Neural cell (in vitro differentiated cells): ENCODE measurements at regions not wholly inside any gene's neighbourhood (a gene's known extent, or its start where the extent isn't known, plus 50 kb on each side); places are given as distances from the start of the nearest gene placed in this dataset.

Source experiments
- H2AFZ ChIP-seq: fragments of 200-600, 300-800 bp; sonication (generic), shearing (Covaris generic); 2 replicates; pipeline ENCODE4 v1.6.0; 2014; ENCODE audit warnings: low read depth, mild to moderate bottlenecking, antibody characterized with exemption, low read length, moderate library complexity
- H3F3A ChIP-seq: fragments of 200-600 bp; shearing (Covaris generic); 2 replicates; pipeline ENCODE4 v1.6.1; 2016; ENCODE audit warnings: mild to moderate bottlenecking, moderate library complexity, mixed read lengths, antibody characterized with exemption, low read length; ENCODE audit not compliant: insufficient read depth, poor library complexity, severe bottlenecking
- H3K27ac ChIP-seq: fragments of 200-600, 300-800 bp; sonication (generic), shearing (Covaris generic); 2 replicates; pipeline ENCODE4 v1.5.1; 2014; ENCODE audit warnings: mild to moderate bottlenecking, low read length, moderate library complexity
- H3K27me3 ChIP-seq: fragments of 300-800, 200-600 bp; sonication (generic), shearing (Covaris generic); 2 replicates; pipeline ENCODE4 v1.6.0; 2014; ENCODE audit warnings: mild to moderate bottlenecking, low read depth, low read length, moderate library complexity; ENCODE audit not compliant: insufficient read depth
- H3K36me3 ChIP-seq: fragments of 300-800, 200-600 bp; sonication (generic), shearing (Covaris generic); 2 replicates; pipeline ENCODE4 v1.5.1; 2014; ENCODE audit warnings: mild to moderate bottlenecking, antibody characterized with exemption, low read length, moderate library complexity; ENCODE audit not compliant: insufficient read depth
- H3K4me2 ChIP-seq: fragments of 300-800, 200-600 bp; sonication (generic), shearing (Covaris generic); 2 replicates; pipeline ENCODE4 v1.6.0; 2014; ENCODE audit warnings: mild to moderate bottlenecking, low read length
- H3K4me3 ChIP-seq: fragments of 300-800, 200-600 bp; sonication (generic), shearing (Covaris generic); 2 replicates; pipeline ENCODE4 v1.5.1; 2014; ENCODE audit warnings: mild to moderate bottlenecking, low read length, moderate library complexity
- H3K79me2 ChIP-seq: fragments of 200-600 bp; shearing (Covaris generic); replicated peaks from 2 replicates; pipeline ENCODE4 v1.6.0; 2014; ENCODE audit warnings: mild to moderate bottlenecking, low read length, moderate library complexity; ENCODE audit not compliant: insufficient read depth
- H3K9ac ChIP-seq: fragments of 300-800, 200-600 bp; sonication (generic), shearing (Covaris generic); 2 replicates; pipeline ENCODE4 v1.6.1; 2016; ENCODE audit warnings: mild to moderate bottlenecking, low read length, mixed read lengths
- H3K9me2 ChIP-seq: fragments of 200-600 bp; shearing (Covaris generic); 2 replicates; pipeline ENCODE4 v1.6.1; 2016; ENCODE audit warnings: mild to moderate bottlenecking, low read length, mixed read lengths; ENCODE audit not compliant: insufficient read depth
- H3K9me3 ChIP-seq: fragments of 200-600, 300-800 bp; sonication (generic), shearing (Covaris generic); 2 replicates; pipeline ENCODE4 v1.6.1; 2016; ENCODE audit warnings: mild to moderate bottlenecking, mixed run types, low read length, moderate library complexity, mixed read lengths
- H4K20me1 ChIP-seq: fragments of 200-600 bp; shearing (Covaris generic); 2 replicates; pipeline ENCODE4 v1.6.1; 2016; ENCODE audit warnings: mild to moderate bottlenecking, mixed run types; ENCODE audit not compliant: insufficient read depth
- CTCF ChIP-seq: fragments of 450-650 bp; IDR thresholded peaks from 2 replicates; pipeline ENCODE4 v1.5.1; 2014; ENCODE audit warnings: antibody characterized with exemption, mild to moderate bottlenecking, moderate library complexity; ENCODE audit not compliant: poor library complexity, severe bottlenecking
- EP300 ChIP-seq: fragments of 450-650 bp; conservative IDR thresholded peaks from 2 replicates; pipeline ENCODE4 v1.6.1; 2014; ENCODE audit warnings: antibody characterized with exemption, mild to moderate bottlenecking, moderate library complexity; ENCODE audit not compliant: poor library complexity, severe bottlenecking
- EZH2 ChIP-seq: fragments of 200-600, 300-800 bp; shearing (Covaris generic), sonication (generic); IDR thresholded peaks from 2 replicates; pipeline ENCODE4 v1.6.1; 2014; ENCODE audit warnings: antibody characterized with exemption, low read length, borderline replicate concordance, mild to moderate bottlenecking; ENCODE audit not compliant: insufficient read depth, poor library complexity, severe bottlenecking
- MXI1 ChIP-seq: fragments of 450-650 bp; conservative IDR thresholded peaks from 2 replicates; pipeline ENCODE4 v1.6.1; 2014; ENCODE audit warnings: antibody characterized with exemption, mild to moderate bottlenecking; ENCODE audit not compliant: poor library complexity, severe bottlenecking
- POLR2AphosphoS5 ChIP-seq: IDR thresholded peaks from 2 replicates; pipeline ENCODE4 v1.6.1; 2012
- RAD21 ChIP-seq: fragments of 450-650 bp; conservative IDR thresholded peaks from 2 replicates; pipeline ENCODE4 v1.6.1; 2014; ENCODE audit warnings: antibody characterized with exemption, mild to moderate bottlenecking, moderate library complexity
- REST ChIP-seq: IDR thresholded peaks from 2 replicates; pipeline ENCODE4 v1.6.1; 2012; ENCODE audit warnings: borderline replicate concordance
- SMC3 ChIP-seq: fragments of 450-650 bp; conservative IDR thresholded peaks from 2 replicates; pipeline ENCODE4 v1.6.1; 2014; ENCODE audit warnings: antibody characterized with exemption, mild to moderate bottlenecking, moderate library complexity; ENCODE audit not compliant: poor library complexity
- TAF1 ChIP-seq: IDR thresholded peaks from 2 replicates; pipeline ENCODE4 v1.6.1; 2012; ENCODE audit warnings: low read depth

GRCh38 chr5:38790268-38790667 is 55.5 kb upstream of the OSMR start:
- H2AFZ ChIP-seq = no peak overlapping the region
- H3K9me3 ChIP-seq = no peaks in the 10 kb centered on the region
- no peaks in the 10 kb centered on the region for H3F3A ChIP-seq
- no peaks in the 10 kb centered on the region for H3K27me3 ChIP-seq
- H3K36me3 ChIP-seq = no peaks in the 10 kb centered on the region
- H3K9ac ChIP-seq = no peak overlapping the region
- no peaks in the 10 kb centered on the region for H3K9me2 ChIP-seq
- TF ChIP-seq SMC3 = no peak
- no peak for TF ChIP-seq TAF1
- TF ChIP-seq POLR2AphosphoS5 = no peak
- TF ChIP-seq EP300 = no peak
- TF ChIP-seq REST = no peak
- no peak for TF ChIP-seq RAD21
- no peak overlapping the region for H3K4me2 ChIP-seq
- no peak overlapping the region for H3K27ac ChIP-seq
- no peak overlapping the region for H3K4me3 ChIP-seq
- H4K20me1 ChIP-seq = no peaks in the 10 kb centered on the region
- H3K79me2 ChIP-seq = no peaks in the 10 kb centered on the region

DNA sequence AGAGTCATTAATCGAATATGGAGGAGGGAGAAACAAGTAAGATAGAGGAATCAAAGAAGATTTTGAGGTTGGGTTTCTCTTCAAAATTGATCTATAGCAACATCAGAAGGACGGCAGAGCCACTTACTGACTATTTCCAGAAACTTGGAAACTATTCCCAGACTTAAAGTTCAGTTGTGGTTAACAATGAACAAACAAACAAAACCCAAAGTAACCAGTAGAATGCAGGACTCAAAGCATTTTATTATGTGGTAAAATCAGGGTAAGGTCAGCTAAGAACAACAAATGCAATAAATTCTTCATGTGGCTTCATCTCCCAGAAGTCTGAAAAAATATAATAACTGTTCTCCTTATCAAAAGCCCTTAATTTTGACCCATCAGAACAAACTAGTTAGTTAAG is 54.9 kb upstream of the OSMR start:
- no peak overlapping the region for H3K4me2 ChIP-seq
- H3K9ac ChIP-seq = no peak overlapping the region
- no peaks in the 10 kb centered on the region for H3K27me3 ChIP-seq
- H3K79me2 ChIP-seq = no peaks in the 10 kb centered on the region
- H3F3A ChIP-seq = no peaks in the 10 kb centered on the region
- H3K9me2 ChIP-seq = no peaks in the 10 kb centered on the region
- no peak overlapping the region for H3K27ac ChIP-seq
- H4K20me1 ChIP-seq = no peaks in the 10 kb centered on the region
- no peak overlapping the region for H2AFZ ChIP-seq
- TF ChIP-seq TAF1 (no peak), CTCF (no peak), EZH2 (no peak), MXI1 (no peak), SMC3 (no peak), EP300 (no peak), POLR2AphosphoS5 (no peak), RAD21 (no peak), REST (no peak)
- no peaks in the 10 kb centered on the region for H3K9me3 ChIP-seq
- no peaks in the 10 kb centered on the region for H3K36me3 ChIP-seq
- H3K4me3 ChIP-seq = no peak overlapping the region
